ENCODE measurements at regions not wholly inside any gene's neighbourhood (a gene's known extent, or its start where the extent isn't known, plus 50 kb on each side); places are given as distances from the start of the nearest gene placed in this dataset.

GRCh38 chr22:48939441-48940265 is 888.0 kb downstream of the BRD1 start:
- Histone ChIP-seq H3K27me3 (replicated peaks in 1 of 2; ENCODE audit: control insufficient read depth in 2 of 2, extremely low read depth in 1 of 2, insufficient read depth in 2 of 2, low read length in 1 of 2) (peaks cover 0 to 23% of the 10 kb centered on the region in 2 experiments), H3K4me3 (ENCODE audit: control insufficient read depth in 1 of 2, extremely low read depth in 1 of 2, low read length in 1 of 2) (no peak overlapping the region), H3K27ac (ENCODE audit: low read length) (no peak overlapping the region), H3K36me3 (ENCODE audit: control insufficient read depth in 2 of 2, extremely low read depth in 1 of 2, insufficient read depth in 1 of 2, low read length in 1 of 2) (no peaks in the 10 kb centered on the region), H3K9me3 (no peaks in the 10 kb centered on the region), H3K4me1 (ENCODE audit: control insufficient read depth in 1 of 2, extremely low read depth in 1 of 2, insufficient read depth in 2 of 2, low read length in 2 of 2) (no peaks in the 10 kb centered on the region)
- peaks cover 12 to 13% of the 10 kb centered on the region in 2 donors for H3K27me3 Mint-ChIP-seq
- WGBS (ENCODE audit: insufficient coverage), result 67% methylated on average over 21 of the region's 31 CpGs
- no peaks in the 10 kb centered on the region for H3K36me3 Mint-ChIP-seq
- H3K4me3 Mint-ChIP-seq, result no peak overlapping the region
- peaks cover 0 to 11% (median 2%) of the 10 kb centered on the region in 3 donors for H3K9me3 Mint-ChIP-seq
- ATAC-seq (replicated peaks in 1 of 4) (no peak), DNase-seq (no peak)
- POLR2A ChIA-PET, result no interaction called here
- no peak overlapping the region for H3K27ac Mint-ChIP-seq
- H3K4me1 Mint-ChIP-seq, result no peaks in the 10 kb centered on the region
- CTCF ChIA-PET, result interaction anchor here in 1 of 2 donors (0.5 kb wide), 1 partner anchor 116 kb away, joined by 5 read pairs; no protein-coding TSS in a partner anchor

- DNase-seq (no peak), ATAC-seq (replicated peaks in 1 of 4) (no peak)
- WGBS (ENCODE audit: insufficient coverage), result 87% methylated on average over 3 of the region's 8 CpGs
- Histone ChIP-seq H3K36me3 (ENCODE audit: control insufficient read depth in 2 of 2, extremely low read depth in 1 of 2, insufficient read depth in 1 of 2, low read length in 1 of 2) (no peaks in the 10 kb centered on the region), H3K4me1 (ENCODE audit: control insufficient read depth in 1 of 2, extremely low read depth in 1 of 2, insufficient read depth in 2 of 2, low read length in 2 of 2) (no peaks in the 10 kb centered on the region), H3K27ac (ENCODE audit: low read length) (no peak overlapping the region), H3K4me3 (ENCODE audit: control insufficient read depth in 1 of 2, extremely low read depth in 1 of 2, low read length in 1 of 2) (no peak overlapping the region), H3K27me3 (replicated peaks in 1 of 2; ENCODE audit: control insufficient read depth in 2 of 2, extremely low read depth in 1 of 2, insufficient read depth in 2 of 2, low read length in 1 of 2) (peaks cover 0 to 16% of the 10 kb centered on the region in 2 experiments), H3K9me3 (no peaks in the 10 kb centered on the region)
- peaks cover 10 to 11% of the 10 kb centered on the region in 2 donors for H3K27me3 Mint-ChIP-seq
- no peaks in the 10 kb centered on the region for H3K4me1 Mint-ChIP-seq
- no peak overlapping the region for H3K4me3 Mint-ChIP-seq
- ChIA-PET CTCF (no interaction called here), POLR2A (no interaction called here)
- H3K36me3 Mint-ChIP-seq, result no peaks in the 10 kb centered on the region
- no peak overlapping the region for H3K27ac Mint-ChIP-seq
- H3K9me3 Mint-ChIP-seq, result peaks cover 0 to 17% (median 7%) of the 10 kb centered on the region in 3 donors
These were observed 888.9 kb downstream of the BRD1 start for GRCh38 chr22:48938741-48939140.

- H3K36me3 Mint-ChIP-seq, result no peaks in the 10 kb centered on the region
- H3K4me3 Mint-ChIP-seq, result no peak overlapping the region
- Histone ChIP-seq H3K4me3 (ENCODE audit: control insufficient read depth in 1 of 2, extremely low read depth in 1 of 2, low read length in 1 of 2) (no peak overlapping the region), H3K9me3 (no peaks in the 10 kb centered on the region), H3K27ac (ENCODE audit: low read length) (no peak overlapping the region), H3K36me3 (ENCODE audit: control insufficient read depth in 2 of 2, extremely low read depth in 1 of 2, insufficient read depth in 1 of 2, low read length in 1 of 2) (no peaks in the 10 kb centered on the region), H3K4me1 (ENCODE audit: control insufficient read depth in 1 of 2, extremely low read depth in 1 of 2, insufficient read depth in 2 of 2, low read length in 2 of 2) (no peaks in the 10 kb centered on the region), H3K27me3 (replicated peaks in 1 of 2; ENCODE audit: control insufficient read depth in 2 of 2, extremely low read depth in 1 of 2, insufficient read depth in 2 of 2, low read length in 1 of 2) (peaks cover 0 to 14% of the 10 kb centered on the region in 2 experiments)
- ATAC-seq (replicated peaks in 1 of 4) (no peak), DNase-seq (no peak)
- POLR2A ChIA-PET, result no interaction called here
- H3K9me3 Mint-ChIP-seq, result peaks cover 0 to 17% (median 7%) of the 10 kb centered on the region in 3 donors
- CTCF ChIA-PET, result no interaction called here
- 72% methylated on average over 10 of the region's 12 CpGs for WGBS (ENCODE audit: insufficient coverage)
- H3K27ac Mint-ChIP-seq, result no peak overlapping the region
- H3K4me1 Mint-ChIP-seq, result no peaks in the 10 kb centered on the region
- H3K27me3 Mint-ChIP-seq, result peaks cover 10 to 16% of the 10 kb centered on the region in 2 donors
These were observed 890.5 kb downstream of the BRD1 start for GRCh38 chr22:48937032-48937639.

- no peaks in the 10 kb centered on the region for H3K36me3 ChIP-seq (ENCODE audit: control insufficient read depth in 2 of 2, extremely low read depth in 1 of 2, insufficient read depth in 1 of 2, low read length in 1 of 2)
- no peaks in the 10 kb centered on the region for H3K4me1 Mint-ChIP-seq
- peaks cover 10 to 16% of the 10 kb centered on the region in 2 donors for H3K27me3 Mint-ChIP-seq
- peaks cover 0 to 17% (median 7%) of the 10 kb centered on the region in 3 donors for H3K9me3 Mint-ChIP-seq
- ChIA-PET POLR2A (no interaction called here), CTCF (no interaction called here)
- DNase-seq, result no peak
- H3K27ac Mint-ChIP-seq, result no peak overlapping the region
- no peak overlapping the region for H3K4me3 ChIP-seq (ENCODE audit: control insufficient read depth in 1 of 2, extremely low read depth in 1 of 2, low read length in 1 of 2)
- H3K4me1 ChIP-seq (ENCODE audit: control insufficient read depth in 1 of 2, extremely low read depth in 1 of 2, insufficient read depth in 2 of 2, low read length in 2 of 2), result no peaks in the 10 kb centered on the region
- no peak for ATAC-seq (replicated peaks in 1 of 4)
- WGBS (ENCODE audit: insufficient coverage), result 75% methylated on average over 4 of the region's 4 CpGs
- peaks cover 0 to 13% of the 10 kb centered on the region in 2 experiments for H3K27me3 ChIP-seq (replicated peaks in 1 of 2; ENCODE audit: control insufficient read depth in 2 of 2, extremely low read depth in 1 of 2, insufficient read depth in 2 of 2, low read length in 1 of 2)
- no peak overlapping the region for H3K4me3 Mint-ChIP-seq
- no peaks in the 10 kb centered on the region for H3K9me3 ChIP-seq
- H3K27ac ChIP-seq (ENCODE audit: low read length), result no peak overlapping the region
- H3K36me3 Mint-ChIP-seq, result no peaks in the 10 kb centered on the region
These were observed 891.3 kb downstream of the BRD1 start for GRCh38 chr22:48936391-48936790.

- Mint-ChIP-seq H3K36me3 (no peaks in the 10 kb centered on the region), H3K9me3 (peaks cover 0 to 17% (median 7%) of the 10 kb centered on the region in 3 donors), H3K4me3 (no peak overlapping the region), H3K27ac (no peak overlapping the region), H3K27me3 (peaks cover 18 to 23% of the 10 kb centered on the region in 2 donors), H3K4me1 (no peaks in the 10 kb centered on the region)
- H3K9me3 ChIP-seq, result no peaks in the 10 kb centered on the region
- H3K27ac ChIP-seq (ENCODE audit: low read length), result no peak overlapping the region
- H3K4me1 ChIP-seq (ENCODE audit: control insufficient read depth in 1 of 2, extremely low read depth in 1 of 2, insufficient read depth in 2 of 2, low read length in 2 of 2), result no peaks in the 10 kb centered on the region
- DNase-seq (no peak), ATAC-seq (replicated peaks in 1 of 4) (no peak)
- H3K36me3 ChIP-seq (ENCODE audit: control insufficient read depth in 2 of 2, extremely low read depth in 1 of 2, insufficient read depth in 1 of 2, low read length in 1 of 2), result no peaks in the 10 kb centered on the region
- H3K4me3 ChIP-seq (ENCODE audit: control insufficient read depth in 1 of 2, extremely low read depth in 1 of 2, low read length in 1 of 2), result no peak overlapping the region
- peaks cover 0 to 19% of the 10 kb centered on the region in 2 experiments for H3K27me3 ChIP-seq (replicated peaks in 1 of 2; ENCODE audit: control insufficient read depth in 2 of 2, extremely low read depth in 1 of 2, insufficient read depth in 2 of 2, low read length in 1 of 2)
- POLR2A ChIA-PET, result no interaction called here
- CTCF ChIA-PET, result no interaction called here
- no CpG with 5 or more reads among the region's 1 CpG for WGBS (ENCODE audit: insufficient coverage)
These were observed 893.2 kb downstream of the BRD1 start for GRCh38 chr22:48934446-48934845.

GRCh38 chr22:48931452-48931851 is 896.2 kb downstream of the BRD1 start:
- H3K9me3 Mint-ChIP-seq, result peaks cover 0 to 12% (median 7%) of the 10 kb centered on the region in 3 donors
- H3K4me3 ChIP-seq (ENCODE audit: control insufficient read depth in 1 of 2, extremely low read depth in 1 of 2, low read length in 1 of 2), result no peak overlapping the region
- H3K4me3 Mint-ChIP-seq, result no peak overlapping the region
- peaks cover 20 to 21% of the 10 kb centered on the region in 2 donors for H3K27me3 Mint-ChIP-seq
- no peaks in the 10 kb centered on the region for H3K9me3 ChIP-seq
- ChIA-PET CTCF (no interaction called here), POLR2A (no interaction called here)
- no peaks in the 10 kb centered on the region for H3K4me1 Mint-ChIP-seq
- no peaks in the 10 kb centered on the region for H3K36me3 Mint-ChIP-seq
- H3K4me1 ChIP-seq (ENCODE audit: control insufficient read depth in 1 of 2, extremely low read depth in 1 of 2, insufficient read depth in 2 of 2, low read length in 2 of 2), result no peaks in the 10 kb centered on the region
- no peak overlapping the region for H3K27ac Mint-ChIP-seq
- DNase-seq (no peak), ATAC-seq (replicated peaks in 1 of 4) (no peak)
- no peak overlapping the region for H3K27ac ChIP-seq (ENCODE audit: low read length)
- H3K27me3 ChIP-seq (replicated peaks in 1 of 2; ENCODE audit: control insufficient read depth in 2 of 2, extremely low read depth in 1 of 2, insufficient read depth in 2 of 2, low read length in 1 of 2), result peaks cover 2 to 17% of the 10 kb centered on the region in 2 experiments
- WGBS (ENCODE audit: insufficient coverage), result 70% methylated on average over 5 of the region's 6 CpGs
- no peaks in the 10 kb centered on the region for H3K36me3 ChIP-seq (ENCODE audit: control insufficient read depth in 2 of 2, extremely low read depth in 1 of 2, insufficient read depth in 1 of 2, low read length in 1 of 2)

Measured in T-cell (primary cell).